Cardiac fibroblast (primary cell): ENCODE measurements at regions not wholly inside any gene's neighbourhood (a gene's known extent, or its start where the extent isn't known, plus 50 kb on each side); places are given as distances from the start of the nearest gene placed in this dataset.
A peak's percentile ranks its signal among the peaks of the same experiment; 100 is the strongest.

ENCODE experiments used
- DNase-seq, 2 donors: peaks; one replicate each; pipeline versions ENCODE4 v3.0.0 to v3.0.0-alpha.2; 2010; ENCODE audit warnings: low read depth in 2 of 2
- H3K4me3 ChIP-seq, 2 donors: replicated peaks in 1 of 2; 1 replicate in 1 of 2; 2 replicates in 1 of 2; pipeline ENCODE4 v1.5.1; 2011; ENCODE audit warnings: low read depth in 2 of 2, low read length in 2 of 2, mild to moderate bottlenecking in 2 of 2, moderate library complexity in 1 of 2
- CTCF ChIP-seq: IDR thresholded peaks from one replicate; pipeline ENCODE4 v1.5.1; 2011; ENCODE audit warnings: low read depth, mild to moderate bottlenecking, low read length, inconsistent platforms

- H3K4me3 ChIP-seq: no peak overlapping the region
- DNase-seq: no peak
- TF ChIP-seq CTCF: no peak
Observed at GRCh38 chr4:33176566-33176965, 2456.4 kb downstream of the PCDH7 start.

- no peak for TF ChIP-seq CTCF
- DNase-seq: no peak
- no peak overlapping the region for H3K4me3 ChIP-seq
Observed at GRCh38 chr4:33184657-33185290, 2464.6 kb downstream of the PCDH7 start.

GRCh38 chr4:33187035-33187434 is 2466.9 kb downstream of the PCDH7 start:
- no peak for DNase-seq
- H3K4me3 ChIP-seq: no peak overlapping the region
- no peak for TF ChIP-seq CTCF

GRCh38 chr4:33188733-33189132 is 2468.6 kb downstream of the PCDH7 start:
- no peak for DNase-seq
- no peak for TF ChIP-seq CTCF
- H3K4me3 ChIP-seq: no peak overlapping the region

- no peak overlapping the region for H3K4me3 ChIP-seq
- TF ChIP-seq CTCF: no peak
- DNase-seq: no peak
Observed at GRCh38 chr4:33189169-33189568, 2469.0 kb downstream of the PCDH7 start.

- H3K4me3 ChIP-seq: no peak overlapping the region
- DNase-seq: no peak
- TF ChIP-seq CTCF: no peak
Observed at GRCh38 chr4:33193109-33193508, 2472.9 kb downstream of the PCDH7 start.

- TF ChIP-seq CTCF: no peak
- no peak overlapping the region for H3K4me3 ChIP-seq
- DNase-seq: peak in 1 of 2 donors; percentile 5
Observed at GRCh38 chr4:33200377-33200776, 2480.2 kb downstream of the PCDH7 start.
